ENCODE measurements at regions not wholly inside any gene's neighbourhood (a gene's known extent, or its start where the extent isn't known, plus 50 kb on each side); places are given as distances from the start of the nearest gene placed in this dataset.

GRCh38 chr2:41500895-41501294 lies 546.9 kb upstream of the PKDCC start:
- WGBS, 2 donors, result 63 to 73% methylated on average over 2 of the region's 2 CpGs
- no peaks in the 10 kb centered on the region for H3K27me3 ChIP-seq
- intact Hi-C loops (cut with DNase I), result no loop called here
- no peaks in the 10 kb centered on the region for H3K4me1 ChIP-seq
- TF ChIP-seq, protein P1, sequence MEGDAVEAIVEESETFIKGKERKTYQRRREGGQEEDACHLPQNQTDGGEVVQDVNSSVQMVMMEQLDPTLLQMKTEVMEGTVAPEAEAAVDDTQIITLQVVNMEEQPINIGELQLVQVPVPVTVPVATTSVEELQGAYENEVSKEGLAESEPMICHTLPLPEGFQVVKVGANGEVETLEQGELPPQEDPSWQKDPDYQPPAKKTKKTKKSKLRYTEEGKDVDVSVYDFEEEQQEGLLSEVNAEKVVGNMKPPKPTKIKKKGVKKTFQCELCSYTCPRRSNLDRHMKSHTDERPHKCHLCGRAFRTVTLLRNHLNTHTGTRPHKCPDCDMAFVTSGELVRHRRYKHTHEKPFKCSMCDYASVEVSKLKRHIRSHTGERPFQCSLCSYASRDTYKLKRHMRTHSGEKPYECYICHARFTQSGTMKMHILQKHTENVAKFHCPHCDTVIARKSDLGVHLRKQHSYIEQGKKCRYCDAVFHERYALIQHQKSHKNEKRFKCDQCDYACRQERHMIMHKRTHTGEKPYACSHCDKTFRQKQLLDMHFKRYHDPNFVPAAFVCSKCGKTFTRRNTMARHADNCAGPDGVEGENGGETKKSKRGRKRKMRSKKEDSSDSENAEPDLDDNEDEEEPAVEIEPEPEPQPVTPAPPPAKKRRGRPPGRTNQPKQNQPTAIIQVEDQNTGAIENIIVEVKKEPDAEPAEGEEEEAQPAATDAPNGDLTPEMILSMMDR (IDR thresholded peaks at IDR 0.05), result no peak
- TF ChIP-seq POLR2A (IDR thresholded peaks at IDR 0.05), result no peak
- H3K36me3 ChIP-seq, result no peaks in the 10 kb centered on the region
- no peak overlapping the region for H3K4me3 ChIP-seq
- no peak overlapping the region for H3K27ac ChIP-seq
- no peak for DNase-seq
- H3K9me3 ChIP-seq, result peaks cover 0 to 34% (median 9%) of the 10 kb centered on the region in 3 donors

- no peak overlapping the region for H3K27ac ChIP-seq
- WGBS, 2 donors, result 38 to 80% methylated on average over 1 of the region's 1 CpG
- H3K36me3 ChIP-seq, result no peaks in the 10 kb centered on the region
- TF ChIP-seq POLR2A (IDR thresholded peaks at IDR 0.05), result no peak
- TF ChIP-seq, protein P1 (IDR thresholded peaks at IDR 0.05), result no peak
- no peak for DNase-seq
- intact Hi-C loops (cut with DNase I), result no loop called here
- H3K9me3 ChIP-seq, result peaks cover 0 to 18% (median 0%) of the 10 kb centered on the region in 3 donors
- no peak overlapping the region for H3K4me3 ChIP-seq
- no peaks in the 10 kb centered on the region for H3K4me1 ChIP-seq
- no peaks in the 10 kb centered on the region for H3K27me3 ChIP-seq
Observed at GRCh38 chr2:41502752-41503151, 545.1 kb upstream of the PKDCC start.

DNA sequence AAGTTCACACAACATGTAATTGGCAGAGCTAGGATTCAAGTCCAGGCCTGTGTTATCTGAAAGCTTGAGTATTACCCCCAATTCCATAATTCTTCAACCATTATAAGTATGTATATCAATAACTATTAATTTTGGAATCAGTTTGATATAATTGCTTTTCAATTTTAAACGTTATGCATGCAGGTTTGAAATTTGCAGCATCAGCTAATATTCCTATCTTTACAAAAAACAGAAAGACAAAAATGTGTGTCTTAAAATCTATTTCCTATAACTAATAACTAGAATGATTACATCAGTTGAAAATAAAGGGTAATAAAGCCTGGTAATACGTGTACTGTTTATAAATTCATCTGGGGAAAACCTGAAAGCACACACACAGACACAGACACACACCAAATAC lies 543.3 kb upstream of the PKDCC start:
- Histone ChIP-seq H3K4me1 (no peaks in the 10 kb centered on the region), H3K4me3 (no peak overlapping the region)

DNA sequence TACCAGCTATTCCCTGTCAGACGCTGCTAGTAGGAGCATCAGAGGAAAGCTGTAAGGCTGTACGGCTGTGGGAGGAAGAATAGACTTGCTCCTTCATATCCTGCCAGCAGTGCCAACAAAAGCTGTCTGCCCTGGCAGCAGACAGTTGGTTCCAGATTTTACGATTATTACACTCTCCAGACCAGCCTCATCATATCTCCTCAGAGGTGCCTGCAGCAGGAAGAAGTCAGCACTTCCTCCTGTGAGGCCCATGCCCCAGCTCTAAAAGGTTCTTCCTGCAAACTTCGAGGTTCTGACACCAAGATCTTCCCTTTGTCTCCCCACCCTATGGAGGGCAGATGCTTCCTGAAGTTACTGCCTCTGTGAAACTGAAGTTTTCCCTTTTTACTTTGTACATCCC lies 537.7 kb upstream of the PKDCC start:
- Histone ChIP-seq H3K4me3 (no peak overlapping the region), H3K27ac (no peak overlapping the region), H3K36me3 (no peaks in the 10 kb centered on the region), H3K27me3 (no peaks in the 10 kb centered on the region), H3K4me1 (no peaks in the 10 kb centered on the region), H3K9me3 (no peaks in the 10 kb centered on the region)
- DNase-seq, result no peak
- TF ChIP-seq POLR2A (IDR thresholded peaks at IDR 0.05), result no peak
- TF ChIP-seq, protein P1 (IDR thresholded peaks at IDR 0.05), result no peak
- WGBS, 2 donors, result 20 to 21% methylated on average over 4 of the region's 4 CpGs
- intact Hi-C loops (cut with DNase I), result no loop called here

More for the DNA sequence above, 543.3 kb upstream of the PKDCC start:
- Histone ChIP-seq H3K27me3 (no peaks in the 10 kb centered on the region), H3K27ac (no peak overlapping the region), H3K9me3 (peaks cover 0 to 13% (median 0%) of the 10 kb centered on the region in 3 donors), H3K36me3 (no peaks in the 10 kb centered on the region)
- intact Hi-C loops (cut with DNase I), result no loop called here
- TF ChIP-seq POLR2A (IDR thresholded peaks at IDR 0.05), result no peak
- TF ChIP-seq, protein P1 (IDR thresholded peaks at IDR 0.05), result no peak
- DNase-seq, result no peak
- 56 to 70% methylated on average over 2 of the region's 2 CpGs for whole genome bisulfite sequencing, 2 donors

GRCh38 chr2:41521211-41521610 lies 526.6 kb upstream of the PKDCC start:
- no peaks in the 10 kb centered on the region for H3K27me3 ChIP-seq
- no peaks in the 10 kb centered on the region for H3K36me3 ChIP-seq
- intact Hi-C loops (cut with DNase I), result no loop called here
- H3K27ac ChIP-seq, result no peak overlapping the region
- no peak for TF ChIP-seq POLR2A (IDR thresholded peaks at IDR 0.05)
- TF ChIP-seq, protein P1 (IDR thresholded peaks at IDR 0.05), result no peak
- H3K4me1 ChIP-seq, result no peaks in the 10 kb centered on the region
- no peak for DNase-seq
- no peaks in the 10 kb centered on the region for H3K9me3 ChIP-seq
- no peak overlapping the region for H3K4me3 ChIP-seq

All from esophagus squamous epithelium (tissue), 5 donors.